ENCODE measurements at regions not wholly inside any gene's neighbourhood (a gene's known extent, or its start where the extent isn't known, plus 50 kb on each side); places are given as distances from the start of the nearest gene placed in this dataset.
"Not testable (repeated sequence)": the region's sequence is repeated elsewhere in the genome, so short reads cannot be mapped to it uniquely, and the experiment has no call there.

DNA sequence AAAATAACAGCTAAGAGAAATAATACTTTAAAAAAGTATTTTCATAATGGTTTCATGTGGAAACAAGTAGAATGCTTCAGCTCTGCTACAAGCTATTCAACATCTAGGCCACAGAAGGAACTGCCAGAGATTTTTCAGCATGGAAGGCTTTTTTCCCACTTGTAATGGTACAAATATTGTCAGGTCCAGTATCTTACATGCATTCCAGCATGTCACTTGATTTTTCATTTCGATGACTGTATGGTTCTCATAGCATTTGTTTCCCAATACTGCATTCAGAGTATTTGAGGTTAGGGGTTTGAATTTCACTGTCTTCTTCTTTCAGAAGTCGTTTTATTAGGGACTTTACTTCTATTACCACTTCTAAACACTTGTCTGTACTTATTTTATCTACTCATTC lies 1701.5 kb upstream of the FLRT2 start:
- DNase-seq (ENCODE audit: low read depth), result no peak

DNA sequence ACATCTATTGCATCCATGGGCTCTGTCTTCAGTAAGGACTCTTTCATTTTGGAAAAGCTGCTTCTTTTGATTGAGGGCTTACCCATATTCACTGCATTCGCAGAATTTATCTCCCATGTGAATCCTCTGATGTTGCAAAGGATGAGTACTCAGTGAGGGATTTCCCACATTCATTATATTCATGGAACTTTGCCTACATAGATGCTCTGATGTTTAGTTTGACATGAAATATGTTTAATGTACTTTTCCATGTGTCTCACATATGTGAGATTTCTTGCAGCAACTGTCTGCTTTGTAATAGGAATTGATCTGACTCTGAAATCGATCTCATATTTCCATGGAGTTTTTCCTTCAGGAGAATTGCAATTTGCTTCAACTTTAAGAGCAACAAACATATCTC lies 1699.6 kb upstream of the FLRT2 start:
- DNase-seq (ENCODE audit: low read depth), result no peak

DNA sequence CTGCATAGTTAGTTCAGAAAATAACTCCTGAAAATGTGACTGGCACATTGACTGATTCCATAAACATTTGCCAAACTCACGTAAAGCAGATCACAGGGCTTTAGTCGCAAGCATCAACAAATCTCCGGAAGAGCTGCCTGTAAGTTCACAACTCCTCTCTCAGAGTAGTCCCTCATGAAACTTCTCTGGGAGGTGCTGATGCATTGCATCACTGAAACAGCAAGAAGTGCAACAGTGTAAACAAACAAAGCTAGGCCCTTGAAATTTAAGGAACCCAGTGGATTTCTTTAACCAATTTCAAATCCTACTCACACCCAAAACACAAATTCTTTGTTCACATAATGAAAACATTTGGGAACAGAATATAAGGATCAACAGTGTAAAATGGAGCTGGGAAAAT lies 1691.7 kb upstream of the FLRT2 start:
- no peak for DNase-seq (ENCODE audit: low read depth)

DNA sequence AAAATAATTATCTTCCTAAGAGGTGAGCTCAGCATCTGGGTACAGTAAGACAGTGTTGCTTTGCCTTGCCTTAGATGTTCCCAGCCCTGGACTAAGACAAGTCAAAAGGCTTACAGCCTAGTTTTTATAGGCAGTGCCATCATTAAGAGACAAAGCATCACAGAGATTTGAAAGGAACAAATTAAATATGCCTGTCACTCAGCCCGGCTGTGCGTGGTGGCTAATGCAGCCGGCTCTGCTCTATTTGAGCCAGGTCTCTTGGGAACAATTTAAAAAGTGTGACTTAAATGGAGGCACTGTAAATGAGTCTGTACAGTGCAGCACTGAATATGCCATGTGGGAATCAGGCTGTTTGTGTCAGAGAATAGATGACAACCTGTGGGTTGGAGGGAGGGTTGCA lies 1687.4 kb upstream of the FLRT2 start:
- DNase-seq (ENCODE audit: low read depth), result no peak

DNA sequence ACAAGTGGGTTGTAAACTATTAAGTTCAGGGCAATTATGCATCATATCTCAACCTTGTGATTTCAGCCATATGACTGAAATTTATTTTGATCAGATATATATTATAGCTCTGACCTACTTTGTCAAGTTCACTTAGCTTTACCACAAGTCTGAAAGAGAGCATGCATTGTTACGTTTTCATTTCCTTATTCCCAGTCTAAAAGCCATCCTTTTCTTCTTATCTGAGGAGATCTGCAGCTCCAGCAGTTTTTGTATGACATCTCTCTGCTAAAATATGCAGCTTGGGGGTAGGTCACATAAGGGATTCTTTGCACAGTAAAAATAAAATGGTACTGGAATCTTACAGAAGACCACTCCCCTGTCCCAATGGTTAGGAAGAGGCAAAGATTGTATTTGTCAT lies 1682.8 kb upstream of the FLRT2 start:
- DNase-seq (ENCODE audit: low read depth), result no peak

DNA sequence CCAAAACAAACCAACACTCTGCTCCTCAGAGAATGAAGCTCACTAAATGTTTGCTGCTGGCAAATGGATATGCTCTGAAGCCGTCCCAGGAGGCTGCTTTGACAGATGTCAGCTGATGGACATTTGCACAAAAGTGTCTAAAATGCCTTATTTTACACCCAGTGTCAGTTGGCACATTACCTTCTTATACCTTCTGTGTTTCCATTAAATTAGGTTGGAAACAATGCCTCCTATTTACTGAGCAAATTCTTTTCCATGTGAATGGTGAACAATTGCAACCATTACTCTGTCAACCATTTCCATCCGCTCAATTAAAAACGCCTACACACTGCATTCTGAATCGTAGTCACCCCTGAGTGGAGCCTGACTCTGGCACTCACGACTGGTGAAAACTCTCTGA lies 1679.9 kb upstream of the FLRT2 start:
- no peak for DNase-seq (ENCODE audit: low read depth)

DNA sequence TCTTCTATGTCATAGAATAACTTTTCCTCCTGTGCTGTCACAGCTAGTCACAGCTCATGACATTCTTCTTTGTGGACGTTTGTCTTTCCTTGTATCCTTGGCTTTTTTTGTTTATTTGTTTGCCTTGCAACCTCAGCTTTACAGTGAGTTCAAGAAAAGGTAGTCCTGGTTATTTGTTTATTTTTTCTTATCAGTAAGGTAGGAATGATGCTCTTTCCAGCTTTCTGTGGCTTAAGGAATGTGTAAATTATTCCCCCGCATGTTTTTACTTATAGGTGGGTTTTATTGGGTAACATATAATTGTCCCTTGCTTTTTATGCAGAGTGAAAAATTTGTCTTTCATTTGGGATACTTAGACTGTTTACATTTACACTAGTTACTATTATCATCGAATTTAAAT lies 1673.6 kb upstream of the FLRT2 start:
- DNase-seq (ENCODE audit: low read depth), result no peak

DNA sequence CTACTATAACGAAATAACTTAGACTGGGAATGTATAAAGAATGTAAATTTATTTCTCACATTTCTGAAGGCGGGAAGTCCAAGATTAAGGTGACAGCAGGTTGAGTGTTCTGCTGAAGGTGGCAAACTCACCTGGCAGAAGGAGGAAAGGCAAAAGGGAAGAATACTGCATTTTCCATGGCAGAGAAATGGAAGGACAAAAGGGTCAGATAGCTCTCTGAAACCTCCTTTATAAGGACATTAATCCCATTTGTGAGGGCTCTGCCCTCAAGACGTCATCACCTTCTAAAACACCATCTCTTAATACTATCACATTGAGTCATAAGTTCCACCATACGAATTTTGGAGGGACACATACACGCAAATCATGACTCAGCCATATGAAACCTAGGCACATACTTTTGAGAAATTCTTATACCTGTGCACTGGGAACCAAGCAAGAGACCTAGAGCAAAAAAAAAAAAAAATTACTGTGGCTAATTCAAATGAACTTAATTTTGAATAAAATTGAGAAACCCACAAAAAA lies 1669.3 kb upstream of the FLRT2 start:
- DNase-seq (ENCODE audit: low read depth), result no peak

DNA sequence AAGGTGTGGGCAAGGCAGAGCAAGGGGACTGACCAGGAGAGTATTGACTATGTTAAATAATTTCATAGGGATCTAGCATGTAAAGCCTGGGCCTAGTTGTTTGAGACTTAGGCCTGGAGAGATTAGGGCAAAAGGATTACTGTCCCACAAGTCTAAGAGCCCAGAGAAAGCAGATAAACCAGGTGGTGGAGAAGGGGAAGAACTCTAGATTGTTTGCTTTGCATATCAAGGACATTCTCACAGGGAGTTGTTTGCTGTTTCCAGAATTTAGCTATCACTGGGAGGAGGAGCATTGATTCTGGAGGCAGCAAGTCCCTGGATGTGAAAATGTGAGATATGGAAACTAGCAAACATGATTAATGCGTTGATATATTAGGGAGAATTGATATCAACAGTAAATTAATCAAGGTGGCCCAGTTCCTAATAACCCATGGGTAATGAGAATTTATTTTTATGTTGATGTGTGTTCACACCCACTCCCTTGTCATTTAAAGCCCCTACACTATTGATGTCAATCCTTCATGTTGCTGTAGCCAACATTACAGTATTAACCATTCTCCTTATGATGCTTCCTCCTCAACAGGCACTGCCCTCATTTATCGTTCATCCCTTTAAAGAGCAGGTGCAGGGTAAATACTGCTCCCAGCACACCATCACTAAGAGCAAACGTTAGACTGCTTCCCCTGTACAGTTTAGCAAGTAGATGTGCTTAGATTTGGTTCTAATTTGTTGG lies 1666.7 kb upstream of the FLRT2 start:
- no peak for DNase-seq (ENCODE audit: low read depth)

DNA sequence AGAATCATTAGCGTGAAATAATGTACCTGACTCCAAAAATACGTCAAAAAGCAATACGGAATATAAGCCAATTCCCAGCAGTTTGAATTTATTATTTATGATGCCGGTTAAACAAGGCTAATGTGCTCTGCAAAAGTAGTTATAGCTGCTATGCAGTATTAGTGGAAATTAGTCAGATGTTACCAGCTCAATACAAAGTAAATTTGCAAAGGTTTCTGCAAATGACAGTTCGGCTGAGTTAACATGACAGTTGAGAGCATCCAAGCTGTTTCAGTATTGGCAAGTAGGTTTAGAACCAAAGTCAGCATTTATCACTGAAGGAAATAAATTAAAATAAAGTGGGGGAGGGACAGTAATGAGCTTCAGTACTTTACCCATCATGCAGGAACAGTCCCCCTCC lies 1665.8 kb upstream of the FLRT2 start:
- no peak for DNase-seq (ENCODE audit: low read depth)

DNA sequence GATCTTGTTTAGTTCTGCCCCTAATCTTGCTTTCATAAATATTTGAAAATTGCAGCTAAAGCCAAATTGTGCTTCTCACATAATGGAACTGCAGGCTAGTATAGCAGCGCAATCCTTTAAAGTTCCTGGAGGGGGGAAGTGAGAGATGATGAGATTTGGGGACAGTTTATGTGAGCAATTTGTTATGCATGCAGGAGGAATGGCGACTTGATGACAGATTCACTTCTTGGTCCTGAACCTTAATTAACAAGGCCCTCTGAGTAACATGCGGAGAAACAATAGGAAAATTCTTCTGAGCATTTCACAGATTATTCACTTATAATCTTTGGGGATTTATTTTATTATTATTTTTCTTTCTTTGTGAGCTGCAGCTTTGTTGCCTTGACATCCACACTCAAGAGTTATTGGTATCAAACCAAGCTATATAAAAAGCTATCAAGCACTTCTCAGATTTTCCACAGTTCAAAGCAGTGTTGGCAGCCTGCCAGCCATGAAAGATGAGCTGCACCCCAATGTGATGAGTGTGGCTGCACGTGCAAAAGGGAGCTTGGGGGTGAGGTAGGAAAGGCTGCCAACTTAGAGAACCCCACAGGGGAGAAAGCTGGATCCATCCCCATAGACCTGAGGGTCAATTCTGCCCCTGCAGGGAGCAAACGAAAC lies 1662.2 kb upstream of the FLRT2 start:
- no peak for DNase-seq (ENCODE audit: low read depth)

DNA sequence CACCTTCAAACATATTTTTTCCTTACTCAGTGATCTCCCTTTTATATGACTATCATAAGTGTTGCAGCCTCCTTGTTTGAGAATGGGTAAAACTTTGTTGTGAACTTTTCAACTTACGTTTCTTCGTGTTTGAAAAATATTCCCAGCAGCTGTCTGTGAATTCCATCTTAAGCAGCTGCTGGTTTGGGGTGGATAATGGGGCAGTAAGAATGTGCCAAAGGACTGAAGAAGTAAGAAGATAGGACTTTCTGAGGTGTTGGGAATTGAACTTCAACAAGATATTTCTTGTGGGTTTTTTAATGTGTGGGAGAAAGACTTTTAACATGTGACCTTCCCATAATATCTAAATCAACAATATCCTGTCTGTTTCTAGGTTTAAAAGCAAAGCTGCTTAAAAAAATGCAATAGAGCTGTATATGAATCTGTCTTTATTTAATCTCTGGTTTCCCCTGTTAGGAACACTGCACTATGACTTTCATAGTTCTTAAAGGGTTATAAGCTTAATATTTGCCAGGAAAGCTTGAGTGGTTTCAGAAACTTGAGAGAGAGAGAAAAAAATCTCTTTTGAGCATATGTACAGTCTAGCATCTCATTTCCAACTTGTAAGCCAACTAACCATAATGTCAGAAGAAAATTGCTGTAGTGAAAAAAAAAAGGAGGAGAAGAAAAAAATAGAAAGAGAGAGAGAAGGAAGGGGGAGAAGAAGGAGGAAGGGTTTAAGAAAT lies 1659.2 kb upstream of the FLRT2 start:
- no peak for DNase-seq (ENCODE audit: low read depth)

DNA sequence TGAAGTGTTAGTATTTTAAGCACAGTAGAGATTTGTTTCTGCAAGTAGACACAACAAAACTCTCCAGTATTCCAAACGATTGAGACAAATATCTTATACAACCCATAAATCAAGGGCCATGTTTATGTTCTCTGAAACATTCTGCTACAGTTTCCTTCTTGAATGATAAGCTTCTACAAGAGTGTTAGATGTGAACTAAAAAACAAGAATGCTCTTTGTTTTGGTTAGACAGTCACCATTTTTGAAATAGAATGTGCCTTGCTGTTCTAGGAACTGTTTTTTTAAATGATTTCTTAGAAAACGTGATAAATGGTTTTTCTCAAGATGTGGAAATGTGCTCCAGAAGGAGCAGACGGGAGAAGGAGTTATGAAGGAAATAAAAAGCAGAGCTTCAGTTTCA lies 1656.3 kb upstream of the FLRT2 start:
- no peak for DNase-seq (ENCODE audit: low read depth)

DNA sequence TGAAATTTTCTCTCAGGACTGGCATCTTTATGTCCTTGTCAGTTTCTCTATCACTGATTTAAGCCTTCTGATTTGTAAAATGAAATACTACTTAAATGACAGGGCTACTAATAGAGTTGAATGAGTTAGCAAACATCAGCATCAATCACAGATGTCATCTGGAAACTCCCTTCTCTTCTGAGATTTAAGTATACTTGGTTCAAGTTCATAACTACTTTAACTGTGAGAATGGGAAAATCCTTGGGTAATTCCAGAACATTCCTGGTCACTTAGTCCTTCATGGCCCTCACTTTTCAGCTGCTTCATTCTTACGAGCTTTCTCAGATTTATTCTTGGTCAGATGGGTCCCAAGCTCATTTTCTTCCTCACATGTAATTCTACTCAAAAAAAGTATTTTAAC lies 1655.3 kb upstream of the FLRT2 start:
- no peak for DNase-seq (ENCODE audit: low read depth)

DNA sequence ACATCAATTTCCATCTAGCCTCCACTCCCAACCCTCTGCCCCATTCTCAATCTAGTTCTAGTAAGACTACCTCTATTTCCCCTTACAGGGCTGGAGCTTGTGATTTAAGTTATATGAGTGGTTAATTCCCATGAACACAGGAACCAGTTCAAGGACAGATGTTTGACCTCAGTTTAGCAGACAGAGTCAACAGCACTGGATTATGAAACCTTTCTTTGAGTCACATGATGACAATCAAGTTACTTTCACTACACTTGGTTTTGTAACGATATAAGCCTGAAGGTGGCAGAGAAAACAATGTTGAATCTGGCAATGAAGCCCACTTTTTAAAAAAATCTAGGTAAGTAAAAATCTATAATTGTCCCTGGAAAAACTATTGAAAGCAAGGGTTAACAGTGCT lies 1646.2 kb upstream of the FLRT2 start:
- DNase-seq (ENCODE audit: low read depth), result no peak

DNA sequence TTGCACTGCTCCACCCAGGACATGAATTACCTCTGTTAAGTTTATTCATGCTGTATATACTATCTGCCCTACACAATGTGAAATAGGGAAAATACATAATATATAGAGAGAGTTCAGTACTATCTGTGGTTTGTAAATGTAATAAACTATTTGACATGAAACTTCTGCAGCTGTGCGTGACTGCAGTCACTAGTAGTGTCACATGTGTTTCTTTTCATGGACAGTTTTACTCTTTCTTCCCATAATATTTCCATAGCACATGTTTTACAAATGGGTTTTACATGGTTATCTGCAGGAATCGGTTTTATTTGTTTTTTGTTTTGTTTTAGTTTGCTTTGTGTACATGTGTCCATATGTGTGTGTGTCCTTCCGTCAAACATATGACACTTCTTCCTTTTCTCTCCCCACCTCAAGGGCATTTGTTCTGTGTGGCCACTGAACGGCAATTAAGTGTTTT lies 1644.1 kb upstream of the FLRT2 start:
- DNase-seq (ENCODE audit: low read depth), result no peak

DNA sequence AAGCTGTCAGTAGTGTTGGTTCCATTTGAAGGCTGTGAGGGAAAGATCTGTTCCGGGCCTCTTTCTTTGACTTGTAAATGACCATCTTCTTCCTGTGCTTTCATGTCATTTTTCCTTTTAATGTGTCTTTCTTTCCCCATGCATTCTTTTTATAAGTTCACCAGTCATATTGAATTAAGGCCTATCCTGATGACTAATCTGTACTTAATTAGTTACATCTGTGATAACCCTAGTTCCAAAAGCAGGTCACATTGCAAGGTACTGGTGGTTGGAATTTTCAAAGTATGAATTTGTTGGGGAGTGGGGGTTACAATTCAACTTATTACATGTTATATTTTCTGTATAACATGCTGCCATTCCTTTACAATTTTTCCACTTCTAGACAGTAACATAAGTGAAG lies 1642.1 kb upstream of the FLRT2 start:
- DNase-seq (ENCODE audit: low read depth), result no peak

DNA sequence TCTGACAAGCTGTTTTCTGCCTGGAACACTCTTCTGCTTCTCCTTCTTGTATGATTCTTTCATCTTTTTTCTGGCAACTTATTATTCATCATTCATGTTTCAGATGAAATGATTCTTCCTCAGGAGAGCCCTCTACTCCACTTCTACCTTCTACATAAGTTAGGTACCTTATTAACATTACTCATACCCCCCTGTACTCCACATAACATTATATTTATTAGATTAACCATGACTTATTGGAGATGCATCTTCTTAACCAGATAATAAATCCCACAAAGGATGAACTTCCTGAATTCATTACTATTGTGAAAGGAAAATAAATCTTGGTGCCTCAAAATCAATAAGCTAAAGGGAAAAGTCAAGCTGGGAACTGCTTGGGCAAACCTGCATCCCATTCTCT lies 1636.5 kb upstream of the FLRT2 start:
- DNase-seq (ENCODE audit: low read depth), result no peak

DNA sequence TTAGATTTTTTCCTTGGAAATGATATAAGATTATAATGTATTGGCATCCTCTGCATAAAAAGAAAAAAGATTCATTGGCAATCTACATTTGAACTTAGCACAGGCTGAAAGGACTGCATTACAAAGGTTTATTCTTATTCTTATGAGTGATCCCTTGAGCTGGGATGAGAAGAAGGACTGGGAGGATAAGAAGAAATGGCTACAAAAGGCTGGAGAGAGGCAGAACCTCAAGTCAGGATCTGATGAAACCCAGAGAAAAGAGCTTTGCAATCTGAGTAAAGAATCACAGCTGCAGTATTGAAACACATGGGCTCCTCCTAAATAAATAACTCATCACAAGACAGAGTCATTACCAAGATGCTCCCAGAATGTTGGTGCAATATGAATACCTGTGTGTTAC lies 1635.4 kb upstream of the FLRT2 start:
- no peak for DNase-seq (ENCODE audit: low read depth)

DNA sequence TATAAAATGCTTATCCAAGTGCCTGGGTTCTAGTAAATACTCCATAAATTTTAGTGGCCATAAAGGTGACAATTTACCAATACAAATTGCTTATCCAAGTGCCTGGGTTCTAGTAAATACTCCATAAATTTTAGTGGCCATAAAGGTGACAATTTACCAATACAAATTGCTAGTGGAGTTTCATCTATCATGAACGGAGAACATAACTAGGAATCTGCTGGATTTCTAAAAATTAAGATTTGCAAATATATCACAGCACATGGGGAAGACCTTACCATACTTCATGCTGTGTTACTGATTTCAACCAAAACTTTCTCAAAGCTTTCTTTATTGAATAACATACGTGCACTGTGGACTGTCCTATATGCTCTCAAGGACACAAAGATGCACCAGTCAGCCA lies 1631.4 kb upstream of the FLRT2 start:
- DNase-seq (ENCODE audit: low read depth), result not testable (repeated sequence)

DNA sequence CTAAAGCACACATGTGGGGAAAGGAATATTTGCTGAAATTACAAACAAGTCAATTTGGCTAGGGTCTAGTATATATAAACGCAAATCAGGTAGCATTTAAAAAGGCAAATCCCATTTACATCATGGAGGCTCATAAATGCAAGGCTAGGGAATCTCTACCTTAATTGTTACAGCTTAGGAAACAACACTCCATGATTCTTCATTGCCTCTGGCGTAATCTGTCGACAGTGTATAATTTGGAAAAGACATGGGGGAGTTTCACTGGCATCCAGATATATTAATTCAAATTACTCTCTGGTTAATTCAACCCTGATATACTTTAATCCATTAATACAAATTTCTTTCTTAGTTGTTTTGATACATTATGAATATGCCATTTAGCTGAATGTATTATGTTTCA lies 1630.2 kb upstream of the FLRT2 start:
- no peak for DNase-seq (ENCODE audit: low read depth)

DNA sequence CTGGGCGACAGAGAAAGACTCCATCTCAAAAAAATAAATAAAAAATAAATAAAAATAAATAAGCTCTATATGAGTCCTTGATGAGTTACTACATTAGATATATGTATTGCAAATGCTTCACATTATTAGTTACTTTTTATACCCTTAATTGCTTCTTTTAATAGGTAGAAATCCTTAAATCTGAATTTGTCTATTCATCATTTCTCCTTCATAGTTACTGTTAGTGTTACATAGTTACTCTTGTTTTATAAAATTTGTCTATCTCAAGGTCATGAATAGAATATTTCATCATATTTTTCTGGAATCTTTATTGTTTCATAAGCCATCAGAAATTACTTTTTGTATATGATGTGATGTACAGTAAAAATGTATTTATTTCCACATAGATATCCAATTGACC lies 1624.8 kb upstream of the FLRT2 start:
- no peak for DNase-seq (ENCODE audit: low read depth)

DNA sequence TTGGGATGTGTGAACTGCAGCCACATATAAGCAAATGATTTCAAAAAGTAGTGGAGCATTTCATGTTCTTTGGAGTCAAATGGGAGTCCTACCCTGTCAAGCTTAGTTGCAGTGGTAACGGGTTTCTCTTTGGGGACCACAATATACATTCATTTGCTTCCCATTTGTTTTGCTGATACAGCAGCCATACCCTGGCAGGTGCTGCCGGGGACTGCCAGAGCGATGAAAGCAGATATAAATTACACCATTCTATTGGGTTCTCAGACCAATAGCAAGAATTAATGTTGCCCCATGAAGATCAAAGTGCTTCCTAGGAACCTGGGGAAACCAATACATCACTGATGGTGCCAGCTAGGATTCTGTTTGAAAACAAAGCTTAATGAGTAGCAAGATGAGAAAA lies 1621.5 kb upstream of the FLRT2 start:
- no peak for DNase-seq (ENCODE audit: low read depth)

Data from T follicular helper cell (primary cell).